NCI-H748 (cell line): ENCODE measurements at regions not wholly inside any gene's neighbourhood (a gene's known extent, or its start where the extent isn't known, plus 50 kb on each side); places are given as distances from the start of the nearest gene placed in this dataset.

Experiments used
- DNase-seq: peaks from one replicate; lab custom pipeline; 2025; ENCODE audit not compliant: unreplicated experiment; lab: John Stamatoyannopoulos, UW

GRCh38 chr11:134572741-134573675, 161.0 kb upstream of the B3GAT1 start:
- no peak for DNase-seq

- no peak for DNase-seq
Observed at GRCh38 chr11:134571301-134571700, 159.3 kb upstream of the B3GAT1 start.

GRCh38 chr11:134569195-134569594, 157.2 kb upstream of the B3GAT1 start:
- DNase-seq = no peak

- no peak for DNase-seq
Observed at GRCh38 chr11:134566311-134566710, 154.3 kb upstream of the B3GAT1 start.

GRCh38 chr11:134565343-134565891, 153.4 kb upstream of the B3GAT1 start:
- DNase-seq = no peak

- no peak for DNase-seq
Observed at GRCh38 chr11:134564472-134565200, 152.6 kb upstream of the B3GAT1 start.

GRCh38 chr11:134562941-134563471, 151.0 kb upstream of the B3GAT1 start:
- no peak for DNase-seq

- no peak for DNase-seq
Observed at GRCh38 chr11:134562196-134562595, 150.2 kb upstream of the B3GAT1 start.

GRCh38 chr11:134561331-134561720, 149.3 kb upstream of the B3GAT1 start:
- DNase-seq = no peak

- DNase-seq = no peak
Observed at GRCh38 chr11:134560566-134561330, 148.7 kb upstream of the B3GAT1 start.

GRCh38 chr11:134560066-134560465, 148.0 kb upstream of the B3GAT1 start:
- no peak for DNase-seq

GRCh38 chr11:134559602-134559962, 147.5 kb upstream of the B3GAT1 start:
- no peak for DNase-seq

GRCh38 chr11:134558916-134559601, 147.0 kb upstream of the B3GAT1 start:
- no peak for DNase-seq

- DNase-seq = no peak
Observed at GRCh38 chr11:134558258-134558835, 146.3 kb upstream of the B3GAT1 start.

GRCh38 chr11:134557571-134558257, 145.7 kb upstream of the B3GAT1 start:
- no peak for DNase-seq

GRCh38 chr11:134556186-134556585, 144.1 kb upstream of the B3GAT1 start:
- no peak for DNase-seq

GRCh38 chr11:134555510-134555909, 143.5 kb upstream of the B3GAT1 start:
- no peak for DNase-seq

GRCh38 chr11:134554861-134555260, 142.8 kb upstream of the B3GAT1 start:
- no peak for DNase-seq

GRCh38 chr11:134554106-134554505, 142.1 kb upstream of the B3GAT1 start:
- no peak for DNase-seq
